PFSK-1 (cell line): ENCODE measurements at regions not wholly inside any gene's neighbourhood (a gene's known extent, or its start where the extent isn't known, plus 50 kb on each side); places are given as distances from the start of the nearest gene placed in this dataset.

Source experiments
- POLR2AphosphoS5 ChIP-seq: IDR thresholded peaks from 2 replicates; pipeline ENCODE4 v1.6.1; 2012; ENCODE audit warnings: low read depth, mild to moderate bottlenecking, control low read depth, low read length, moderate library complexity
- SIN3A ChIP-seq: IDR thresholded peaks from 2 replicates; pipeline ENCODE4 v1.6.1; 2012; ENCODE audit warnings: mild to moderate bottlenecking, low read length, moderate library complexity, borderline replicate concordance; ENCODE audit not compliant: insufficient read depth
- TAF1 ChIP-seq: IDR thresholded peaks from 2 replicates; pipeline ENCODE4 v1.6.1; 2012; ENCODE audit warnings: low read length, control low read depth, borderline replicate concordance; ENCODE audit not compliant: insufficient read depth

GRCh38 chr1:56310945-56311344 is 268.4 kb downstream of the PLPP3 start:
- TF ChIP-seq SIN3A (no peak), POLR2AphosphoS5 (no peak), TAF1 (no peak)
